Astrocyte of the hippocampus (primary cell): ENCODE measurements at regions not wholly inside any gene's neighbourhood (a gene's known extent, or its start where the extent isn't known, plus 50 kb on each side); places are given as distances from the start of the nearest gene placed in this dataset.
A peak's percentile ranks its signal among the peaks of the same experiment; 100 is the strongest.

Experiments
- DNase-seq: peaks from one replicate; pipeline ENCODE4 v3.0.0; 2011; ENCODE audit warnings: low read depth, low spot score

GRCh38 chr2:41927581-41928264 lies 120.1 kb upstream of the PKDCC start:
- no peak for DNase-seq

GRCh38 chr2:41928526-41928925 lies 119.3 kb upstream of the PKDCC start:
- peak; percentile 49 for DNase-seq

- DNase-seq: no peak
These were observed 116.8 kb upstream of the PKDCC start for GRCh38 chr2:41930807-41931566.

- DNase-seq: no peak
These were observed 115.4 kb upstream of the PKDCC start for GRCh38 chr2:41932241-41933045.

- no peak for DNase-seq
These were observed 114.8 kb upstream of the PKDCC start for GRCh38 chr2:41933046-41933420.

- DNase-seq: peak; percentile 71
These were observed 114.1 kb upstream of the PKDCC start for GRCh38 chr2:41933585-41934320.

GRCh38 chr2:41934329-41934958 lies 113.4 kb upstream of the PKDCC start:
- DNase-seq: peak; percentile 49

GRCh38 chr2:41935002-41935401 lies 112.8 kb upstream of the PKDCC start:
- DNase-seq: no peak

GRCh38 chr2:41935825-41936224 lies 112.0 kb upstream of the PKDCC start:
- DNase-seq: no peak

GRCh38 chr2:41936771-41937463 lies 110.9 kb upstream of the PKDCC start:
- DNase-seq: no peak

- DNase-seq: peak; percentile 64
These were observed 110.3 kb upstream of the PKDCC start for GRCh38 chr2:41937464-41937906.

- DNase-seq: no peak
These were observed 109.7 kb upstream of the PKDCC start for GRCh38 chr2:41937921-41938708.

- no peak for DNase-seq
These were observed 107.6 kb upstream of the PKDCC start for GRCh38 chr2:41940060-41940744.

GRCh38 chr2:41940745-41941063 lies 107.1 kb upstream of the PKDCC start:
- no peak for DNase-seq

- no peak for DNase-seq
These were observed 106.0 kb upstream of the PKDCC start for GRCh38 chr2:41941831-41942230.

- DNase-seq: no peak
These were observed 105.5 kb upstream of the PKDCC start for GRCh38 chr2:41942278-41942677.

GRCh38 chr2:41943159-41943558 lies 104.7 kb upstream of the PKDCC start:
- DNase-seq: no peak

GRCh38 chr2:41944220-41944880 lies 103.5 kb upstream of the PKDCC start:
- DNase-seq: no peak
